IPS-15b (cell line): ENCODE measurements at regions not wholly inside any gene's neighbourhood (a gene's known extent, or its start where the extent isn't known, plus 50 kb on each side); places are given as distances from the start of the nearest gene placed in this dataset.

Experiments
- H3K27me3 ChIP-seq: one replicate; pipeline ENCODE4 v1.6.1; 2013; ENCODE audit warnings: low read length; ENCODE audit not compliant: control insufficient read depth, insufficient read depth
- H3K36me3 ChIP-seq: one replicate; pipeline ENCODE4 v1.6.1; 2013; ENCODE audit warnings: low read length; ENCODE audit not compliant: control insufficient read depth, insufficient read depth
- H3K4me1 ChIP-seq: one replicate; pipeline ENCODE4 v1.6.1; 2013; ENCODE audit warnings: mild to moderate bottlenecking, low read length; ENCODE audit not compliant: control insufficient read depth, insufficient read depth
- H3K4me3 ChIP-seq: one replicate; pipeline ENCODE4 v1.5.1; 2013; ENCODE audit warnings: low read depth, low read length
- H3K9ac ChIP-seq: one replicate; pipeline ENCODE4 v1.6.1; 2013; ENCODE audit warnings: low read depth, mild to moderate bottlenecking, low read length
- H3K9me3 ChIP-seq: one replicate; pipeline ENCODE4 v1.6.1; 2013; ENCODE audit warnings: mild to moderate bottlenecking, low read length; ENCODE audit not compliant: control insufficient read depth, insufficient read depth

DNA sequence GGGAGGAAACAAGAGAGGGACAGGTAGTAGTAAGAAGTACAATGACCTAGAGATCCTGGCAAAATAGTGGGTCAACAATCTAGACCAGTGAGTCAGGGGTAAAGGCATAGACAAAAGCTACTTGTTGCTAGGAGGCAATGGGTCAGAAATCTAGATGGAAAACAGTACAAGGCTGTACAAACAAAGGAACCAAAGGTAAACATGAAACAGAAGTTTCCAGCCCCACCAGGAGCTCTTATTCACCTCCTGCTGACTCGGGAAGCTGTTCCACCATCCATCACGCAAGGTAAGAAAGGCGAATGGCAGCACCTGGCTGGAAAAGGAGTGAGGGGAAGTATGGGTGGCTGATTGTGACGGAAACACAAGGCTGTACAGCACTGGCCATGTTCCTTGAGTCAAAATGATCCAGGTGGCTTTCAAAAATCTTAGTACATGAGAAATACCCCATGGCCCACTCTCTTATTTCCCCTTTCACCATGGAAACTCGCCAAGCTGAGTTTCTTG, 70.5 kb upstream of the RAI14 start:
- no peak overlapping the region for H3K4me3 ChIP-seq
- no peak overlapping the region for H3K9ac ChIP-seq

GRCh38 chr5:34586117-34586885, 69.8 kb upstream of the RAI14 start:
- Histone ChIP-seq H3K36me3 (no peaks in the 10 kb centered on the region), H3K9me3 (no peaks in the 10 kb centered on the region), H3K4me1 (peaks cover 14% of the 10 kb centered on the region), H3K9ac (no peak overlapping the region), H3K27me3 (no peaks in the 10 kb centered on the region), H3K4me3 (no peak overlapping the region)

More for the DNA sequence above, 70.5 kb upstream of the RAI14 start:
- Histone ChIP-seq H3K4me1 (peaks cover 14% of the 10 kb centered on the region), H3K36me3 (no peaks in the 10 kb centered on the region), H3K27me3 (no peaks in the 10 kb centered on the region), H3K9me3 (no peaks in the 10 kb centered on the region)

- no peak overlapping the region for H3K9ac ChIP-seq
- no peaks in the 10 kb centered on the region for H3K36me3 ChIP-seq
- peaks cover 14% of the 10 kb centered on the region for H3K4me1 ChIP-seq
- H3K9me3 ChIP-seq, result no peaks in the 10 kb centered on the region
- H3K27me3 ChIP-seq, result no peaks in the 10 kb centered on the region
- no peak overlapping the region for H3K4me3 ChIP-seq
These were observed 68.5 kb upstream of the RAI14 start for GRCh38 chr5:34587355-34588241.

- H3K36me3 ChIP-seq, result no peaks in the 10 kb centered on the region
- H3K27me3 ChIP-seq, result no peaks in the 10 kb centered on the region
- H3K4me1 ChIP-seq, result peaks cover 14% of the 10 kb centered on the region
- H3K9ac ChIP-seq, result no peak overlapping the region
- no peak overlapping the region for H3K4me3 ChIP-seq
- H3K9me3 ChIP-seq, result no peaks in the 10 kb centered on the region
These were observed 66.3 kb upstream of the RAI14 start for GRCh38 chr5:34589832-34590231.

DNA sequence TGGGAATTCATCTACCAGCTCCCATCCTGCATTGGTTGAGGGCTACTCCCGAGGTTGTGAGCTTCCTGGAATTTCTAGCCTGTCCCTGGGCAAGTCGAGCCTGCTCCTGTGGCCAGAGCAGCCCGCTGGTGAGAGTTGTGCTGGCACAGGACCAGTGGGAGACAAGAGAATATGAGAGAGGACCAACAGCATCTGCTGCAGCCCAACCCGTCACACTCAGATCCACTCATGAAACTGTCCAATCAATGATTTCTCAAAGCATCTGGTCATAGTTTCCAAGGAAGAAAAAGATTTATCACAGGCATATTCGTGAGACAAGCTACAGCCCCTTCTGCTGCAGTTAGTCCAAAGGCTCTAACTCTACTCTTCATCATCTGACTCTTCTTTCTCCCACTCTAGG, 64.4 kb upstream of the RAI14 start:
- Histone ChIP-seq H3K9me3 (no peaks in the 10 kb centered on the region), H3K27me3 (no peaks in the 10 kb centered on the region), H3K4me1 (peaks cover 14% of the 10 kb centered on the region), H3K9ac (no peak overlapping the region), H3K4me3 (no peak overlapping the region), H3K36me3 (no peaks in the 10 kb centered on the region)

DNA sequence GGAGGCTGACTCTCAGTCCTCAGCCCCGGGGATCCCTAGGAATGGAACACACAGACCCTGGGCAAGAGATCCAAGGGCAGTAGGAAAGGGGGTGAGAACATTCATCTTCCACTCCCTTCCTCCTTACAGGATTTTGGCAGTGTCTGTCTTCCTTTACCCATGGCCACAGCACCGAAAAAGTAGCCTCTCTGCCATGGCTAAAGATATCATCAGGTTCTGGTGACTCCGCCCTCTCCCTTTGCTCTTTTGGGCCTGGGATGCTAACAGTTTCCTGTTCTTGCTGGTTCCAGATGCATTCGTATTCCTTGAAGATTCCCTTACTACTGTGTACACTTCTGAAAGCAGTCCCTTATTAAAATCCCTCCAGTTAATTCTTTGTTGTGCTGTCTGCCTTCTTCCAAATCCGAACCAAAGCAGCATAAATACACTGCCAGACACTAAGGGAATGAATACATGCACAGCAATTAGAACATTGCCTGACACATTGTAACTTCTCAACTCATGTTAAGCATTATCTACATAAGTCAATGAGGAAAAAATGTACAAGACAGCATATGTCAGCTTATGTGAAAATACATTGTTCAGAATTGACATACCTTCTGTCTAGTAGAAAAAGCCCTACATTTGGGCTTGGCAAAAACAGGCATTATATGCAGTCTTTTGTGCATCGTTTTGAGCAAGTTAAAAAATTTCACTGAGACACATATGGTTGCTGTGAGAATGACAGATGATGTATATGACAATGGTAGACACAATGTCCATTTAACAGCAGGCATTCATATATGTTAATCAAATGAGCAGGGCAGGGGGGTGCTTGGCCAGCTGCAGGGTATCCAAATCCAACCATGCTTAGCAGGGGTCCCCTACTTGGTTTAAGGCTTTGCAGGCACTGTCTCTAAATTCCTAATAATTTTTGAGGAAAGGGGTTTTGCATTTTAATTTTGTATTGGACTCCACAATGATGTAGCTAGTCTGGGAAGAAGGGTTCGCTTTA, 58.8 kb upstream of the RAI14 start:
- no peaks in the 10 kb centered on the region for H3K27me3 ChIP-seq
- H3K9me3 ChIP-seq, result no peaks in the 10 kb centered on the region
- H3K36me3 ChIP-seq, result no peaks in the 10 kb centered on the region
- no peak overlapping the region for H3K9ac ChIP-seq
- no peaks in the 10 kb centered on the region for H3K4me1 ChIP-seq
- H3K4me3 ChIP-seq, result no peak overlapping the region

DNA sequence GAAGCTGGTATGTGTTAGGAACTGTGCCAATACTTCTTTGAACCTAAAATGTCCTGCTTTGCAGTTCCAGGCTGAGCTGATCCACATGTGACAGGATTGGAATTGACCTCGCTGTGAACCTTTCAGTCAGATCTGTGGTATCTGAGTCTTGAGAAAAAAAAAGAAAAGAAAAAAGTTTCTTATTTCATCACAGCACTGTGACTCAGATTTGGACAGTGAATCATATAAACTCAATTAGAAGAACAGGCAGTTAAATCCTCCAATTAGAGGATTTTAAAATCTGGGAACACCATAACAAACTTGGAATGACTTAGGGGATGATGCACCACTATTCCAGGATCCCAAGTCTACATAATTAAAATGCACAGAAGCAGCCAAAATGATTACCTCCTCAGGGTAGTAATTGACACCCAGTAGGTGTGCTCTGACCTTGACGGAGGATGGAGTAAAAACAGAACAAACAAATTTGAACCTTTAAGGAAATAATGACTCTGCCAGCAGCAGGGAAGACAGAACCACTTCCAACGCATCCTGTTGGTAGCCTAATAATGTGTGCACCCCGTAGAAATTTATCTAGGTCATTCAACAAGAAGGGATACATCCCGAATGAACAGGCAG, 57.8 kb upstream of the RAI14 start:
- Histone ChIP-seq H3K9me3 (no peaks in the 10 kb centered on the region), H3K4me1 (no peaks in the 10 kb centered on the region), H3K4me3 (no peak overlapping the region), H3K36me3 (no peaks in the 10 kb centered on the region), H3K27me3 (no peaks in the 10 kb centered on the region), H3K9ac (no peak overlapping the region)

DNA sequence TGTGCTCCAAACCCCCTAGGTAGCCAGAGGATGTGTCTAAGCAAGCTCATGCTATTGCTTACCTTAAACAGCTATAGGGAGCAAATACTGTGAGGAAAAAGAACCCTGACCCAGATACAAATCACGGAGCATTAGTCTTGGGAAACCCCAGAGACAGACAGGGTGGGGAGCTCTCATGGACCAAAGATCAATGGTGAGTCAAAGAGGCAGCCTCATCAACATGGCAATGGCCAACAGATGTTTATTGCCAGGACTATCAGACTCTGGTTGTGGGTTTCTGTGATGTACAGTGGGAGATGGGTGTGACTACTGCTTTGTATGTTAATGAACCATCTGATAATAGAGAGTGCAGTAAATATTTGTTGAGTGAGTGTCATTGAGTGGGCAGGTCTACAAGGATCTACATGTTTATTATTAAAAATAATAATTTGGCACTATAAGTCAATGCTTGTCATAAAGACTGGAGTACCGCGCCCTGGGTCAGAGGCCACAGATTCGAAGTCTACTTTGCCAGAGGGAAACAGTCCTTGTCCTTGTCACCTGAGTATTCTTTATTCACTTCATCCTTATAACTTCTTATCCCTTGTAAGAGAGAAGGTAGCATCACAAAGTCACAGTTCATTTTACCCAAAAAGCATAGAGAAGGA, 56.5 kb upstream of the RAI14 start:
- no peaks in the 10 kb centered on the region for H3K27me3 ChIP-seq
- no peaks in the 10 kb centered on the region for H3K36me3 ChIP-seq
- H3K4me1 ChIP-seq, result no peaks in the 10 kb centered on the region
- H3K9ac ChIP-seq, result no peak overlapping the region
- H3K9me3 ChIP-seq, result no peaks in the 10 kb centered on the region
- no peak overlapping the region for H3K4me3 ChIP-seq

DNA sequence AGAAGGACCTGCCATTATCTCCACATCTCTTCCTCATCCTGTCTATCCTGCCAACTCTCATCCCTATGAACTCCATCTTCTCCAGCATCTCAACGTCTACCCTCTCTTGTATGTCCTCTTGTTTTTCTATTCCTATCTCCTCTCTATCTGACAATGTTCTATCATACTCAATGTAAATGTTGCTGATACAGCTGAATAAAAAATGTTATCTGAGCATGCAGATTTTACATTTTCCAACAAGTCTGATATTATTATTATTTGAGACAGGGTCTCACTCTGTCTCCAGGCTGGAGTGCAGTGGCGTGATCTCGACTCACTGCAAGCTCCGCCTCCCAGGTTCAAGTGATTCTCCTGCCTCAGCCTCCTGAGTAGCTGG, 56.0 kb upstream of the RAI14 start:
- no peaks in the 10 kb centered on the region for H3K9me3 ChIP-seq
- H3K9ac ChIP-seq, result no peak overlapping the region
- no peaks in the 10 kb centered on the region for H3K4me1 ChIP-seq
- H3K4me3 ChIP-seq, result no peak overlapping the region
- H3K36me3 ChIP-seq, result no peaks in the 10 kb centered on the region
- no peaks in the 10 kb centered on the region for H3K27me3 ChIP-seq

GRCh38 chr5:34603378-34603777, 52.8 kb upstream of the RAI14 start:
- Histone ChIP-seq H3K4me1 (no peaks in the 10 kb centered on the region), H3K27me3 (no peaks in the 10 kb centered on the region), H3K36me3 (no peaks in the 10 kb centered on the region), H3K4me3 (no peak overlapping the region), H3K9ac (no peak overlapping the region), H3K9me3 (no peaks in the 10 kb centered on the region)
